ENCODE measurements at regions not wholly inside any gene's neighbourhood (a gene's known extent, or its start where the extent isn't known, plus 50 kb on each side); places are given as distances from the start of the nearest gene placed in this dataset.

GRCh38 chr20:50258790-50259483 is 68.3 kb downstream of the CEBPB start:
- H3K4me3 ChIP-seq (replicated peaks in 1 of 2; ENCODE audit: low read depth in 2 of 2, low read length in 2 of 2) = no peak overlapping the region
- DNase-seq (ENCODE audit: low read depth in 2 of 2) = no peak
- no peak for TF ChIP-seq CTCF (IDR thresholded peaks at IDR 0.05; ENCODE audit: low read depth, low read length)

- DNase-seq (ENCODE audit: low read depth in 2 of 2) = no peak
Measured at GRCh38 chr20:50259705-50260478, 69.3 kb downstream of the CEBPB start.

GRCh38 chr20:50260479-50261221 is 70.0 kb downstream of the CEBPB start:
- no peak for DNase-seq (ENCODE audit: low read depth in 2 of 2)
- TF ChIP-seq CTCF (IDR thresholded peaks at IDR 0.05; ENCODE audit: low read depth, low read length) = no peak
- H3K4me3 ChIP-seq (replicated peaks in 1 of 2; ENCODE audit: low read depth in 2 of 2, low read length in 2 of 2) = no peak overlapping the region

More at GRCh38 chr20:50259705-50260478, 69.3 kb downstream of the CEBPB start:
- H3K4me3 ChIP-seq (replicated peaks in 1 of 2; ENCODE audit: low read depth in 2 of 2, low read length in 2 of 2) = no peak overlapping the region
- no peak for TF ChIP-seq CTCF (IDR thresholded peaks at IDR 0.05; ENCODE audit: low read depth, low read length)

GRCh38 chr20:50261471-50262212 is 71.0 kb downstream of the CEBPB start:
- H3K4me3 ChIP-seq (replicated peaks in 1 of 2; ENCODE audit: low read depth in 2 of 2, low read length in 2 of 2) = no peak overlapping the region
- no peak for TF ChIP-seq CTCF (IDR thresholded peaks at IDR 0.05; ENCODE audit: low read depth, low read length)
- DNase-seq (ENCODE audit: low read depth in 2 of 2) = no peak

GRCh38 chr20:50263831-50264230 is 73.2 kb downstream of the CEBPB start:
- no peak overlapping the region for H3K4me3 ChIP-seq (replicated peaks in 1 of 2; ENCODE audit: low read depth in 2 of 2, low read length in 2 of 2)
- TF ChIP-seq CTCF (IDR thresholded peaks at IDR 0.05; ENCODE audit: low read depth, low read length) = no peak
- no peak for DNase-seq (ENCODE audit: low read depth in 2 of 2)

GRCh38 chr20:50264534-50265145 is 74.0 kb downstream of the CEBPB start:
- H3K4me3 ChIP-seq (replicated peaks in 1 of 2; ENCODE audit: low read depth in 2 of 2, low read length in 2 of 2) = no peak overlapping the region
- no peak for DNase-seq (ENCODE audit: low read depth in 2 of 2)
- no peak for TF ChIP-seq CTCF (IDR thresholded peaks at IDR 0.05; ENCODE audit: low read depth, low read length)

Data from cardiac fibroblast (primary cell).